ENCODE measurements at regions not wholly inside any gene's neighbourhood (a gene's known extent, or its start where the extent isn't known, plus 50 kb on each side); places are given as distances from the start of the nearest gene placed in this dataset.

DNA sequence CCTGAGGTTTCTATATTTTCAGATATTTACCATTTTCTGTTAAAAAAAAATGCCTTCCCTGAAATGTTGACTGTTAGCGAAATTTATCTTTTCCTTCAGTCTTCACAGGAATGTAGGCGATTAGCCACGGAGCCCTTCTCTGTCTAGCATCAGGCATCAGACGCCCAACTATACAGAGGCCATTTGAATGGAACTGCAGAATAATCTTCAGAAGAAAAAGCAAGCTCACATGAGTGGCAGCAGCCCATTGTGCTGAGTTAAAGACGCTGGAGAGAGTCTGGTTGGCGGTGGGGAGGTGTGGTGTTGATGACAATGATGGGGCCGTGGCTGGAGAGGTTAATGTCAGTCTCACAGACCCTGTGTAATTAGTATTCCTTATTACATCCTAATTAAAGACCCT is 196.8 kb upstream of the LEF1 start:
- DNase-seq (ENCODE audit: low spot score): no peak

DNA sequence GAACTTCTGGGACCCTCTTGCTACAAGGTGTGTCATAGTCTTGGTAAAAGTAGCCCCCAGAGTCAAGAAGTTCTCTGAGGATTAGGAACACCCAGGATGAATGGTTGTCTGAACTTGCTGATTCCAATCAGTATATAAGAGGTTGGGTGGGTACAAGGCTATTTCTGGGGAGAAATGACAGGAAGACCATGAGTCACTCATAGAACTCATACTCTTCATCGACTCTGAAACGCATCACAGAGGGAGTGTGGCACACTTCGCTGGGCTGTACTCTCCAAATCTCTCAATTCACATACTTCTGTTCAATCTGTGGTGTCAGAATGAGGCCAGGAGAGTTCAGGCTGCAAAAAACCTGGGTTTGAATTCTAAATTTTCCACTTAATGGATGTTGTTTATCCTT is 193.2 kb upstream of the LEF1 start:
- no peak for DNase-seq (ENCODE audit: low spot score)

DNA sequence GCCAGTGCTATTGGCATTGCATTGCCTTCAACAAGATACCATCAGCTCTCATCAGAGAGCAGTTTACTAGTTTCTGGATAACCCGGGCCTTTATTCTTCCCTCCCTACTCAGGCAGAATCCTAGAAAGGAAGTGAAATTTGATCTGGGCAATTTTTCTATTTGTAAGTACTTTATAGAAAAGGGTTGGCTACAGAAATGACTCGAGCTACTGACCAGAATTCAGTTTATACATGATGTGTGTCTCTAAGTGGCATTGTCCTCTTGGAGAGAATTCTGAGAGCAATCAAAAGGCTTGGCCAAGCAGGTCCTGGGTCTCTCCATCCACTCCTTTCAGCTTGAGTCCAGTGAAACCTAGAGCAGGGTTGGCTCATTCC is 192.7 kb upstream of the LEF1 start:
- DNase-seq (ENCODE audit: low spot score): no peak

DNA sequence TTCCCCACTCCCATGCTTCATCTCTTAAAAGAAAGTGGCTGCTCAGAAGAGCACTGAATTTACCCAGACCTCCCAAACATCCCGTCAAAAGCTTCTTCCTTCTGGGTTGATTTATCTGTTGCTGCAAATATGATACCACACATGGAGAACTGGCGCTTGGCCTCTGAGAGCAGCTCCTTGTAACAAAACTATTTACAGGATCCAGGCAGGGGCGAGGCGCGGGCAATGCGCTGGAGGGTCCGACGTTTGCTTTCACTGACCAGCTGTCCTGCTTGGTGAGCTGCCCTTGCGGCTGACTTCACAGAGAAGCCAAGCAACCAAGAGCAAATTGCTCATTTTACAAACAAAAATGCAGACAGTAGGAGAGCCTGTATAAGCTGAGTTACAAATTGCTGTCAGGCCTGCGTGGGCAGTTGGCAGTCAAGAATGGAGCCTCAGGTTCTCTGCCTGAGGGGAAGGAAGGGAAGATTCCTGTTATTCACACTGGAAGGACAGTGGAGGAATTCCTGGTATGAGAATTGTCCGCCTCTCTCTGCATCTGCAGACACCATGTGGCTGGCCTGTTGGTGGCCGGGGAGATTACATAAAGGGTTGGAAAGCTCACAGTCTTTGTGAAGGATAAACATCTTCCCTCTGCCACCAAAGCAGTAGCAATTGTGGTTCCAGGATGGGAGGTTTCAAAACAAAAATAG is 192.2 kb upstream of the LEF1 start:
- DNase-seq (ENCODE audit: low spot score): peak; percentile 43

DNA sequence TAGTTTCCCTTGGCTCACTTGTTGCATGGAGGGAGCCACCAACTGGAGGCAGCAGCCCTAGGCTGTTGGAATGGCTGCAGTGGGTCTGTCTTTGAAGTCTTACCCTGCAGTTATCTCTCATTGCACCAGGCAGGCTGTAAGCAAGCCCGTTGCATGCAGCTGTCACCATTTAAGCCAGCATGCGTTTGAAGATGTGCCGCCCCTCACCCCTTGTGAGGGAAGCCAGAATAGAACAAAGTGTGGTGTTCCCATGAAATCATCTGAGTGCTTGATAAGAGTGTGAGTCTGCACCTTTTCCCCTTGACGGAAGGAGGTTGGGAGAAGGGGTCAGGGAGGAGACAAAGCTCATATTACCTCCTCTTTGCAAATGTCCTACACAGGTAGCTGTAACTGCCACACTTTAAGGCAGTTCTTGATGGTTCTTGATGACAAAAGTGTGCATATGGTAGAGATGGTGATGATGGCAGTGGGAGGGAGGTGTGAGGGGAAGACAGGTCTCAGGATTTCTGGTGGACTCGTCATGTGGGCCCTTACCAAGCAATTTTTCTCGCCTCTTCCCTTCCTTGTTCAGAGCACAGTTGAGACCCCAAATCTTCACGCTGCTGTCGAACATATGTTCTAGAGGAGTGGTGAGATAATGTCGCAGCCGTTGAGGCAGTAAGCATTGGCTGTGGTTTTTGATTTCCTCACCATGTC is 191.4 kb upstream of the LEF1 start:
- DNase-seq (ENCODE audit: low spot score): no peak

DNA sequence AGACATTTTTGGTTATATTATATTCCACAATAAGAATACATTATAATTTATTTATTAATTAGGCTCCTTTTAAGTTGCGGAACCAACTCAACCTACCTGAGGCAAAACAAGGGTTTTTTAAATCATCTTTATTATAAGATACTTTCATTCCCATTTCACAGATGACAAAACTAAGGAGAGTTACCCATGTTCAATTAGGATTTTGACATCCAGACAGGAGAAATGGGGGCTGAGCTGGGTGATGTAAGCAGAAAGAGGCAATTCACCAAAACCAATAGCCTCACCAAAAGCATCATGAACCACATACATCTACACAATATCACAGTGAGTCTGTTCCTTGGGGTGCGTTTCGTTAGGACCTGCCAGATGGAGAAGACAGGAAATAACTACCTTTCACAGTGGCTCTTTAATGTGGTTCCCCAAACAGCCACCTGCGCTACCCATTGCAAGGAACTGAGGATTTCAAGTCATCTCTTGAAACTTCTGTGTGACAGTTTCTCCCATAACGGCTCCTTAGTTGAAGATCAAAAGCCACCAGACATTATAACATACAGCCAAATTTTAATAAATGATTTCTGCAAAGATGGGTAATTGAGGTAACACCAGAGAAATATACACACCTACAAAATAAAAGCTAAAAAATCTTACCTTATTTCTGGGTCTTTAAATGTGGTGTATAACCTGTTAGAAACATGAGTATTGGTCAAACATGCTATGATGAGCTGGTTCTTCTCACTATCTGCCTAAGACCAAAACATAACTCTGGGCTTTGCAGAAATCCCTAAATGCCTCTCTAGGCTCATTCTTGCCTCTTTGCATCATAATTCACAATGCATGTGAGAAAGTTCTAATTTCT is 190.6 kb upstream of the LEF1 start:
- DNase-seq (ENCODE audit: low spot score): no peak

DNA sequence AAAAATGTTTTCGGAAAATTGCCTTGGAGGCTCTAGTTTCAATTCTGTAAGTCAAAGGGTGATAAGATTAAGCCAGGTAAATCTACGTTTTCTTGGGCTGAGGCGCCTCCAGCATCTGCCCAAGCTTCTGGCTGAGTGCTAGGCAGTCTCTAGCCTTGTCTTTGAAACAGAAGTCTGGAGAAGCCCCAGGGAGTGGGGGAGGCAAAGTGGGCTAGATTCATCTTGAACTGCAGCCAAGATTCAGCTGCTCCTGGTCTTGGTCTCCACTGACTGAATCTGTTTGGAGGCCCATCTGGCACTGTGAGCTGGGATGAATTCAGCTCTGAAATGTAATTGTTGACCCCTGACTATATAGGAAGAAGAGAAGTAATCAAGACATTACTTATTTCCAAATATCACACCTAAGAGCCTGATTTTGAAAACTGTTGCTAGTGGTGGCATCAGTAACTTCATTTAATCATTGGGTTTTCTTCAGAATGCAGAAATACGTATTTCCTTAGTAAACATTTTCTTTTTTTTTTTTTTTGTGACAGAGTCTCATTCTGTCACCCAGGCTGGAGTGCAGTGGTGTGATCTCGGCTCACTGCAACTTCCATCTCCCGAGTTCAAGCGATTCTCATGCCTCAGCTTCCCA is 187.3 kb upstream of the LEF1 start:
- DNase-seq (ENCODE audit: low spot score): no peak

DNA sequence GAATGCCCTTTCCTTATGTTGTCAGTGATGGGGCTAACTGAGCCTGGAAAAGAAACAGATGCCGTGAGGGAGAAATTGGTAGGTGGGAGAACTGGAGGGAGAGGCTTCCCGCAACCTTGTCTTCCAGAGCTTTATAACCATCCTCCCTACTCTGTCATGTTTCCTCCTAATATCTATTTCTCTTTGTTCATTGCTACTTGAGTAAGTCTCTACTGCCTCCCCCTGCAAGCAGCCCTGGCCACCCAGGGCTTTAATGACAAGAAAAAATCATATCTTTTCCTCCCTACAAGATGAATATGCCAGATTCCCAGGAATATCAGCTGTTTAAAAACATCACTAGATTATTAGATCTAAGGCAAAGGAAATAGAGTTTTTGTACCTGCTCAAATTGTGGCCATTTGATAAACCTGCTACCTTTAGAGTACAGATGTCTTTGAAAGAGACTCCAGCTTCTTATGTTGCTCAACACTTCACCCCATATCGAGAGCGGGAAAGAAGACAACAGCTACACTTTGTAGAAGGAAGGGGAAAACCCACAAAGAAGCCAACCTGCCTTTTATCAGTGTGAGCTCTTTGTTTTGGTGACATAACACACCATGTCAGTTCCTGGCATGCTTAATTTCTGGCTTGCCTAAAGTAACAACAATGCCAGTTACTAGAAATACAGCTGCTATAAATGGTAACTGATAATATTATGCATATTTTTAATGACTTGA is 186.6 kb upstream of the LEF1 start:
- no peak for DNase-seq (ENCODE audit: low spot score)

DNA sequence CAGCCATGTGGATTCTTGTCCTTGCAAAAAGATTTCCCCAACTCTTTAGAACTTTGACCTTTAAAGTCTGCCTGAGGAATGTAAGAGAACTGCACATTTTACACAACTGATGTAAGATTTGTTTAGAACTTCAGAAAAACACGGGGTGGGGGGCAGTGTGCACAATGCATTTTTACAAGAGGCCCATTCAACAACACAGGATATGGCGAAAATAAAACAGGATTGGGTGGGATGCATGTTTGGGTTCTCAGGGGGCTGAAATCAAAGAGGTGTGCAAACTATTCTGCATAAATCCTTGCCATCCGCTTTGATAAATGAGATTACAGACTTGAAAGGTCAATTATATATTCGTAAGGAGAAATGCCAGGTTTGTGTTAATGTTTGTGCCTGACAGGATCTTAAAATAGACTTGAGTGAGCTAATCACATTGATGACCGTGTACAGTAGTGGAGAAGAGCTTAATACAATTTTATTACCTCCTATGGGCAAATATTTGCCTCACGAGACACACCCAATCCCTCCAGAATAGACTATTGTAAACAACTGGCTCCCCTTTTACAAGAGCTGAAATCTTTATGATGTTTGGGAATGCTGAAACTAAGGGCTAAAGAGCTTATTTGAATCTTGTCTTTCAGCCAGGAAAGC is 184.1 kb upstream of the LEF1 start:
- no peak for DNase-seq (ENCODE audit: low spot score)

DNA sequence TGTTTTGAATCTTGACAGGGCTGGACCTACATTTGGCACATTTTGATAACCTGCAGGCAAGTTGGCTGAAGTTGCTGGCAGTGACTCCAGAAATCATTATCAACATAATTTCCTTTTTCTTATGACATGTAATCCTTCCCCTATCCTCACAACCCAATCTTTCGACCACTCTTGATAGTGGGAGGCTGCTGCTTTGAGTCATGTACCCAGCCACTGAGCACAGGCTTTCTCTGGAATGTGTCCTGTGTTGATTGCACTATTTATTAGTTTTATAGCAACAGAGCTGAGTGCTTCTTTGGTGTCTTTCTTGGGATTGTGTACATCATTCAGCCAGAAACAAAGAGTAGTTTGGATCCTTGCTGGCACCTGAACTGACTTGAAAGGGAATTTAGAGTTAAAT is 183.1 kb upstream of the LEF1 start:
- DNase-seq (ENCODE audit: low spot score): no peak

DNA sequence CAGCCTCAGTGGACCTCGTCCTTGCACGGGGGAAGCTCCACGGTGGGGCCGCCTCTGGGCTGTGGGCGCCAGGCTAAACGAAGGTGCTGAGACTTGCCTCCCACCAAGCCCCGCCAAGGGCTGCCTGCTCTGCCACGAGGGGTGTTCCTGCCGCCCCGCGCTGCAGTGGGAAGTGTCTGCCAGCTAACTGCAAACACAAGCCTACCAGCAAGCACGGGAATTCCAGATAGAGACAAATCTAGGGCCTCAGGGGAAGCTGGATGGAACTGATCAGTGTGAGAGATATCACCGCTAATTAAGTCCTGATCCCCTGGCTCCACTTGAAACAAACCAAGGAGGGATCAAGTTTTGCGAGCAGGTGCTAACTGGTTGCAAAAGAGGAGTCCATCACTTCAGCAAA is 181.6 kb upstream of the LEF1 start:
- DNase-seq (ENCODE audit: low spot score): peak; percentile 31

DNA sequence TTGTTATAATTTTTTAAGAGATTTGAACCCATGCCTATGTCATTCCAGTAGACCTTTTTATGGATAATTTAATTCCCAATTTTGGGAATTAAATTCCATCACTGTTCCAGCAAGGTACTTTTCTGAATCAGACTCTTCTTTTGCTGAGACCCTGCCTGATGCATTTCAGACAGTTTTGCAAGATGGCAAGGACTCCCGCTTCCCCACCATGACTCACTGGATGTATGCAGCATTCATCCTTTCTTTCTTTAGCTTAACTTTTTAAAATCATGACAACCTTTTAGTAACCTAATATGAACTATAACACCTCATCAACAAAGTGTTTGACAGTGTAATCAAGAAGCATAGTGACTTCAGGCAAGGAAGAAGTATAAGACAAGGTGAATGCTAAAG is 178.1 kb upstream of the LEF1 start:
- DNase-seq (ENCODE audit: low spot score): no peak

DNA sequence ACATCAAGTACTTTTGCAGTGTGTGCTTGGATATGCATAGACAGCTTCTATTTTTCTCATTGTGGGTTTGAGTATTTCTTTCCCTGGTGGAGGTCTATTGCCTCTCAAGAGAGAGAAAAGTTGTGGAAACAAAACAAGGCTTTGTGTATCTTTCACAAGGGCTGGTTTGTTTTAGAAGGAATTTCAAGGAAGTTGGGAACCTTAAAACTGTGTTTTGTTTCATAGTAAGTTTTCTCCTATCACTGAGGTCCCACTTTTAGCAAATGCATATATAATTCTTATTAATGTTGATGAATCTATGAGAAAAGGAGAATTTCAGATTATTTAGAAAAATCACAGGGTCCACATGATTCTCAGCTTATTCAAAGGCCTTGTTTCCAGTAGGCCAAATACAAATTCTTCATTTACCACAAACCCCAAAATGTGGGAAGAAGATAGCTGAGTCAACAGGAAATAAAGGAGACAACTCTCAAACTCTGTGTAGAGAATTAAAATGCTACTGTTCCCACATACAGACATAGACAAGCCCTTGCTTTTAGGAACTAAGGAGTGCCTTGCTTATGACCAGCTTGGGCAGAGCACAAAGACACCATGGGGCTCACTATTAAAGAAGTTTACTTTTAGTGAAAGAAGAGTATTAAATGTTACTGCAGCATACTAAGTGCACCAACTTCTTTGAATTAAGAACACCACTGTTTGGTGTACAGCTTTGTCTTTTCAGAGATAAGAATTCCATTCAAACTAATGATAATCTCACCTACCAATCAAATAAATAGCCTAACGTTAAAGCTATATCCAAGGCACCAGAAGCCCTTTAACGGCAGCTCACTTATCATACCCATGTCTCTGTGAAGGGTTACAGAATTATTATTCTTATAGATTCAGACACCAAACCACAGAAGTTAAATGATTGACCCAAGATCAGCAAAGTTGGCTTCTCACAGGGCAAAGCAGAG is 177.4 kb upstream of the LEF1 start:
- no peak for DNase-seq (ENCODE audit: low spot score)

DNA sequence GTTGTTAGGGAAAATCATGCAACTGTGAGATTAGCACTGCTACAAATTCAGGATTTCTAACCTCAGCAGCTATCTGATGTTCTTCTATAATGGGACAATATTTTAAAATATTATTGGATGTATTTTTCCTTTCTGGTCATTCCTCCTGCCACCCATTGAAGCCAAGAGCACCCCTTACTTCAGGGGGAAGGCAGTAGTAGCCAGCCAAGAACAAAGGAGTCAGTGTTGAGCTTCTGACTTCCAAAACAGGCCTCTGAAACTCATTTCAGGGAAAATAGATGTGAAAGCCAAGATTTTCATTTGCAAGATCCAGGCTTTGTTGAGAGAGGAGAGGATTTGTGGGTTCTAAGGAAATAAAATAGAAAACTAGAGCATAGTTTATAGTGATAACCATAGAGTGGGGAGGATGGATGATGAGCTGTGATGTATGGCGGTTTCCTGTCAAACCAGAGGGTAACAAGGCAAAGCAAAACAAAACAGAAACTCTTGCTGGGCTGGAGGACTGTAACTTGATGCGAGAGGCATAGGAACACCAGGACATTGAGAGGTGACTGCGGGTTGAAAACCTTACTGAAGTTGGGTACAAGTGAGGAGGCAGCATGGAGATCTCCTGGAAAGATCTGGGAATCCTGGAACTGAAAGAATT is 173.7 kb upstream of the LEF1 start:
- DNase-seq (ENCODE audit: low spot score): no peak

DNA sequence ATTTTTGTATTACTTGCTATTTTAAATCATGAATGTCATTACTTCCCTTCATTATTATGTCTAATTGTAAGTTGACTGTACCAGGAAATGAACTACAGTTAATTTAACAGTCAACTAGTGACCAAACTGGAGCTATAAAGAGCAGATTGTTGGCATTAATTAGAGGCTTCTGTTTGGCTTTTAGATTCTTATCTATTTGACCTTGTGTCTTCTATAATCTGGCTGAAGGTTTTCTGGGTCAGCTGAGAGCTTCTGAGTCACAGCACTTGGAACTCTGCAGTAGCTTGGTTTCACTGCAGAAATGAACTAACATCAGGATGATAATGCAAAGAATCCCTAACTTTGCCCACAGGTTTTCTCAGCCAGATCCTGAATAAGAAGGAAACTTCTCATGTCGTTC is 169.2 kb upstream of the LEF1 start:
- DNase-seq (ENCODE audit: low spot score): no peak

DNA sequence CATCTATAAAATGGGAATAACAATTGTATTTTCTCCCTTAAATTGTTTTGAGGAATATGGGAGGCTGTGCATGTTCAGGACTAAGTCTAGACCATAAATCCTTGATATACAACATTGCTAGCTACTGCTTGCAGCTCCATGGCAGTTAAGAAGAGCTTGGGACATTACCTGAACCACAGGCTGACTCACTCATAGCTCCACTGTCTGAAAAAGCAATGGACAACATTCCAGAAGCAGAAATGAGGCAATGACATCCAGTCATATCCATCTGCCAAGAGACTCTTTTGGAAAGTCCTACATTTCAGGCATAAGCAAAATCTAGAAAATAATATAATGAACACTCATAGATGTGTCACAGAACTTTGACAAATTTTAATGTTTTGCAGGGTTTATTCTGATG is 167.3 kb upstream of the LEF1 start:
- DNase-seq (ENCODE audit: low spot score): no peak

DNA sequence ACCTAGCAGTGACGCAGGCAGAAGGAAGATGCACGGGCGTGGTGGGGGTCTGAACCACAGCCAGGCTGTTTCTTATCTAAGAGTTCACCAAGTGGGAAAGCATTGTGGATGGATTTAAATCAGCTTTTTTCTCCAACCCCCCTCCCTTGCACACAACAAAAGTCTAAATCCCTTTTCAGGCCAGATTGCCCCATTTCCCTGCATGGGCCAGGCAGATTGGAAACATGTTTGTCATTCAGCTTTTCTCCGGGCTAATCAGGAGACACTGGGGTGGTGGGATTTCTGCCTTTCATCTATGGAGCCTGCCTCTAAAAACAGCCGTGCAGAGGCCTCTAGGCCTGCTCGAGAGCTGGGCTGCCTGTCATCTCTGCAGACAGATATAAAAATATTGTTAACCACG is 166.3 kb upstream of the LEF1 start:
- no peak for DNase-seq (ENCODE audit: low spot score)

DNA sequence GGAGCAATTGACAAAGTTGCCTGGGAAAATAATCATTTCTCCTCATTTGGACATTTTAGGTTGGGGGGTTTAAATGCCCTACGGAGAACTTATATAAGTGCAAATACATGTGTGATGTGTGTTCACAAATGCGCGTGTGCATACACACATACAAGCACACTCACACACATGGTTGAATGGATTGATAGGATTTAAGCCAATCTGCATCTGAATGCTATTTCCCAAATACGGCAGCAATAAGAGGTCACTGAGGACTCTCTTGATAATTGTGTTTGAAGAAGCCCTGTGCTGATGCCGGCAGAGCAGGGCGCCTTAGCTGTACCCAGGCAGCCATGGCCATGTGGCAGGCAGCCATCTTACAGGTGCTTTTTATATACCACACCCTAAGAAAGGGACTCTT is 165.3 kb upstream of the LEF1 start:
- DNase-seq (ENCODE audit: low spot score): no peak

DNA sequence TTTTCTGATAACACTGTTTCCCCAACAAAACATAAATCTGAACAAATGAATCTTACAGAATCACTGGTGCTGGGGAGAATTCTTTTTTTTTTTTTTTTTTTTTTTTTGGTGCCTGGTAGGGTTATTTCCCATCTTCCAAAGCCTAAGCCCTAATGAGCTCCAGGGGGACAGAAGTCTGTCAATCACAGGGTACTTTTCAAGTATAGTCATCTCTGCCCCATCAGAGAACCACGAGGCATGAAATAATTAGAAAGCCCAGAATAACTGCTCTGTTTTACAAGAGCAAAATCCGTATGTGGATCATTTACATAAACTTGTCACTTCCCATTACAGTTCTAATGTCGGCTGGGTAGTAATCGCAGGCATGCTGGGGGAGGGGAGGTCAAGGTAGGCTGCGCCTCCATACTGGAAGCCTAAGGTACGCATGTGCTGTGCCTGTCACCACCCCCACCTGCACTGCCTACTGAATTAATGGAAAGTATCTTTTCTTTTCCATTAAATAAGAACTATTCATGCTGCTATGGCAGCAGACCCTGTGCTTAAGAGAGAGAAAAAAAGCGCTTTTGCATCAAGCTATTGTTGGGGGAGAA is 164.7 kb upstream of the LEF1 start:
- DNase-seq (ENCODE audit: low spot score): peak; percentile 13
